Type B pancreatic cell (in vitro differentiated cells): ENCODE measurements at regions not wholly inside any gene's neighbourhood (a gene's known extent, or its start where the extent isn't known, plus 50 kb on each side); places are given as distances from the start of the nearest gene placed in this dataset.

Experiments used
- DNase-seq: peaks from one replicate; pipeline ENCODE4 v3.0.0; 2021; ENCODE audit warnings: mixed read lengths; ENCODE audit not compliant: unreplicated experiment; ENCODE audit errors: extremely low spot score
- H3K27ac Mint-ChIP-seq: 2 replicates; pipeline ENCODE4 v1.8.0; 2021; ENCODE audit warnings: mild to moderate bottlenecking, mixed read lengths
- H3K27me3 Mint-ChIP-seq: 2 replicates; pipeline ENCODE4 v1.8.0; 2021; ENCODE audit warnings: mixed read lengths
- H3K36me3 Mint-ChIP-seq: 2 replicates; pipeline ENCODE4 v1.8.0; 2021; ENCODE audit warnings: mixed read lengths
- H3K4me1 Mint-ChIP-seq: one replicate; pipeline ENCODE4 v1.8.0; 2021; ENCODE audit warnings: mixed read lengths; ENCODE audit not compliant: unreplicated experiment
- H3K4me3 Mint-ChIP-seq: 2 replicates; pipeline ENCODE4 v1.8.0; 2021; ENCODE audit warnings: mild to moderate bottlenecking, mixed read lengths
- H3K9me3 Mint-ChIP-seq: 2 replicates; pipeline ENCODE4 v1.8.0; 2021; ENCODE audit warnings: mixed read lengths
- CTCF ChIP-seq: fragments of 200-600 bp; sonication (generic); conservative IDR thresholded peaks from 2 replicates; pipeline ENCODE4 v1.5.0; 2021; ENCODE audit warnings: antibody characterized with exemption, mild to moderate bottlenecking

GRCh38 chr13:79973533-79973963 is 367.4 kb downstream of the SPRY2 start:
- no peaks in the 10 kb centered on the region for H3K36me3 Mint-ChIP-seq
- TF ChIP-seq CTCF: peak; percentile 69
- H3K27ac Mint-ChIP-seq: no peak overlapping the region
- no peak for DNase-seq
- no peaks in the 10 kb centered on the region for H3K4me1 Mint-ChIP-seq
- H3K27me3 Mint-ChIP-seq: no peaks in the 10 kb centered on the region
- peaks cover 10% of the 10 kb centered on the region for H3K9me3 Mint-ChIP-seq
- H3K4me3 Mint-ChIP-seq: no peak overlapping the region

- Mint-ChIP-seq H3K9me3 (peaks cover 10% of the 10 kb centered on the region), H3K4me1 (no peaks in the 10 kb centered on the region), H3K27ac (no peak overlapping the region), H3K27me3 (no peaks in the 10 kb centered on the region), H3K36me3 (no peaks in the 10 kb centered on the region), H3K4me3 (no peak overlapping the region)
- no peak for TF ChIP-seq CTCF
- DNase-seq: no peak
Observed at GRCh38 chr13:79972066-79972569, 368.8 kb downstream of the SPRY2 start.

- Mint-ChIP-seq H3K9me3 (peaks cover 4% of the 10 kb centered on the region), H3K27ac (no peak overlapping the region), H3K27me3 (no peaks in the 10 kb centered on the region), H3K4me3 (no peak overlapping the region), H3K36me3 (peaks cover 7% of the 10 kb centered on the region), H3K4me1 (no peaks in the 10 kb centered on the region)
- no peak for TF ChIP-seq CTCF
- DNase-seq: no peak
Observed at GRCh38 chr13:79966493-79966895, 374.4 kb downstream of the SPRY2 start.

GRCh38 chr13:79966059-79966458 is 374.9 kb downstream of the SPRY2 start:
- no peak for DNase-seq
- Mint-ChIP-seq H3K27me3 (no peaks in the 10 kb centered on the region), H3K4me1 (no peaks in the 10 kb centered on the region), H3K36me3 (peaks cover 7% of the 10 kb centered on the region), H3K27ac (no peak overlapping the region), H3K4me3 (no peak overlapping the region), H3K9me3 (no peaks in the 10 kb centered on the region)
- TF ChIP-seq CTCF: no peak

- no peaks in the 10 kb centered on the region for H3K36me3 Mint-ChIP-seq
- peaks cover 5% of the 10 kb centered on the region for H3K9me3 Mint-ChIP-seq
- no peak for DNase-seq
- H3K27ac Mint-ChIP-seq: no peak overlapping the region
- H3K4me3 Mint-ChIP-seq: no peak overlapping the region
- no peaks in the 10 kb centered on the region for H3K4me1 Mint-ChIP-seq
- TF ChIP-seq CTCF: no peak
- no peaks in the 10 kb centered on the region for H3K27me3 Mint-ChIP-seq
Observed at GRCh38 chr13:79946556-79946955, 394.4 kb downstream of the SPRY2 start.
